Ovary (tissue), 3 donors: ENCODE measurements at regions not wholly inside any gene's neighbourhood (a gene's known extent, or its start where the extent isn't known, plus 50 kb on each side); places are given as distances from the start of the nearest gene placed in this dataset.

ENCODE experiments used
- POLR2A ChIP-seq: fragments of 450-650 bp; IDR thresholded peaks from one replicate; pipeline ENCODE4 v1.6.1; 2017; ENCODE audit warnings: antibody characterized with exemption, mild to moderate bottlenecking, moderate library complexity
- TF ChIP-seq, protein P1 (sequence below), 3 donors: fragments of 450-650 bp in 2 of 3; fragments of 200-600 bp in 1 of 3; IDR thresholded peaks; one replicate each; pipeline versions ENCODE4 v1.5.1 to v1.8.0; 2016 to 2022; ENCODE audit warnings: antibody characterized with exemption in 3 of 3, mild to moderate bottlenecking in 1 of 3
- donor health status: DM: no; HTN: no; CAD: no.

DNA sequence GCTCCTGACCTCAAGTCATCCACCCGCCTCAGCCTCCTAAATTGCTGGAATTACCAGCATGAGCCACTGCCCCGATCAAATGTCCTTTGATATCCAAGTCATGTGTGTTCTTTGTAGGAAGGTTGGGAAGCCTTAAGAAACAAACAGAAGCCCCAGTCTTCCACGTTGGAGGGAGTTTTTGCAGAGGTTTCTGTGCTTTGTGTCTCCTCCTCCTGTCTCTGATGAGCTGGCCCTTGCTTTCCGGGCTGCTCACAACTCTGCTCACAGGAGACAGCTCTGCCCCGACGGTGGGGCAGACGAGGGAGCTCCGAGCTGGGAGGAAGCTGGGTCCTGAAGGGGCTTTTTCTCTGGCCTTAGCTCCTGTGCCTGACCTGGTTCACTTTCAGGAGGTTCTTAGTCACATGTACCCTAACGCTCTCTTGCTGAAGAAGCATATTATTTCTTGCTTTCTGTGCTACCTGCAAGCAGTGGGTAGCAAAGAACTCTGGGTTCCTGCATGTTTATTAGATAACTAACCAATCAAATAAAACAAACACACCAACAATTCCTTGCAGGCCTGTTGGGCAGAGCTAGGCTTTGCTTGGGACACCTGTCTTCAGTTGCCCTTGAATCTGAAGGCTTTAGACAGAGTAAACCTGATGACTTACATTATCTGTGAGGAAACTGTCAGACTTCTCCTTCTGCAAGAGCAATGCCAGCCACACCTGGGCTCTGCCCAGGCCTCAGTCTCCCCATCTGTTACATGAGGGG is 52.6 kb upstream of the SMAD6 start:
- TF ChIP-seq, protein P1, sequence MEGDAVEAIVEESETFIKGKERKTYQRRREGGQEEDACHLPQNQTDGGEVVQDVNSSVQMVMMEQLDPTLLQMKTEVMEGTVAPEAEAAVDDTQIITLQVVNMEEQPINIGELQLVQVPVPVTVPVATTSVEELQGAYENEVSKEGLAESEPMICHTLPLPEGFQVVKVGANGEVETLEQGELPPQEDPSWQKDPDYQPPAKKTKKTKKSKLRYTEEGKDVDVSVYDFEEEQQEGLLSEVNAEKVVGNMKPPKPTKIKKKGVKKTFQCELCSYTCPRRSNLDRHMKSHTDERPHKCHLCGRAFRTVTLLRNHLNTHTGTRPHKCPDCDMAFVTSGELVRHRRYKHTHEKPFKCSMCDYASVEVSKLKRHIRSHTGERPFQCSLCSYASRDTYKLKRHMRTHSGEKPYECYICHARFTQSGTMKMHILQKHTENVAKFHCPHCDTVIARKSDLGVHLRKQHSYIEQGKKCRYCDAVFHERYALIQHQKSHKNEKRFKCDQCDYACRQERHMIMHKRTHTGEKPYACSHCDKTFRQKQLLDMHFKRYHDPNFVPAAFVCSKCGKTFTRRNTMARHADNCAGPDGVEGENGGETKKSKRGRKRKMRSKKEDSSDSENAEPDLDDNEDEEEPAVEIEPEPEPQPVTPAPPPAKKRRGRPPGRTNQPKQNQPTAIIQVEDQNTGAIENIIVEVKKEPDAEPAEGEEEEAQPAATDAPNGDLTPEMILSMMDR (IDR thresholded peaks at IDR 0.05), result no peak
- no peak for TF ChIP-seq POLR2A
